C4-2B (cell line): ENCODE measurements at regions not wholly inside any gene's neighbourhood (a gene's known extent, or its start where the extent isn't known, plus 50 kb on each side); places are given as distances from the start of the nearest gene placed in this dataset.

Experiments
- H3K27ac ChIP-seq: fragments of 450-650 bp; 2 replicates; pipeline ENCODE4 v1.5.1; 2017
- CTCF ChIP-seq: fragments of 450-650 bp; conservative IDR thresholded peaks from 2 replicates; pipeline ENCODE4 v1.5.1; 2017; ENCODE audit warnings: mild to moderate bottlenecking
- ZFX ChIP-seq: fragments of 450-650 bp; IDR thresholded peaks from 2 replicates; pipeline ENCODE4 v1.6.1; 2017

GRCh38 chr4:59063015-59063720 is 1953.0 kb upstream of the IGFBP7 start:
- H3K27ac ChIP-seq = no peak overlapping the region
- TF ChIP-seq CTCF (no peak), ZFX (no peak)

- no peak for TF ChIP-seq CTCF
- no peak for TF ChIP-seq ZFX
- no peak overlapping the region for H3K27ac ChIP-seq
Measured at GRCh38 chr4:59068722-59069418, 1958.7 kb upstream of the IGFBP7 start.

GRCh38 chr4:59086410-59086809 is 1976.2 kb upstream of the IGFBP7 start:
- H3K27ac ChIP-seq = no peak overlapping the region
- TF ChIP-seq CTCF (no peak), ZFX (no peak)

GRCh38 chr4:59091146-59092142 is 1981.3 kb upstream of the IGFBP7 start:
- TF ChIP-seq CTCF = no peak
- TF ChIP-seq ZFX = no peak
- H3K27ac ChIP-seq = no peak overlapping the region

GRCh38 chr4:59094505-59094904 is 1984.3 kb upstream of the IGFBP7 start:
- H3K27ac ChIP-seq = no peak overlapping the region
- TF ChIP-seq ZFX (no peak), CTCF (no peak; the same call in 1 of the 2 replicates)

GRCh38 chr4:59102311-59102710 is 1992.1 kb upstream of the IGFBP7 start:
- no peak for TF ChIP-seq ZFX
- no peak for TF ChIP-seq CTCF
- H3K27ac ChIP-seq = no peak overlapping the region
